Loucy (cell line): ENCODE measurements at regions not wholly inside any gene's neighbourhood (a gene's known extent, or its start where the extent isn't known, plus 50 kb on each side); places are given as distances from the start of the nearest gene placed in this dataset.

Experiments used
- H2AFZ ChIP-seq: fragments of 200-600 bp; sonication (generic); 2 replicates; pipeline ENCODE4 v1.6.0; 2016; ENCODE audit warnings: antibody characterized with exemption, mild to moderate bottlenecking, low read length, moderate library complexity
- H3F3A ChIP-seq: fragments of 200-600 bp; 2 replicates; pipeline ENCODE4 v1.6.0; 2016; ENCODE audit warnings: antibody characterized with exemption, low read depth, mild to moderate bottlenecking
- H3K27me3 ChIP-seq: fragments of 200-600 bp; sonication (generic); 2 replicates; pipeline ENCODE4 v1.6.1; 2014; ENCODE audit warnings: low read length, mild to moderate bottlenecking; ENCODE audit not compliant: insufficient read depth, poor library complexity, severe bottlenecking
- H3K36me3 ChIP-seq: fragments of 200-600 bp; sonication (generic); 2 replicates; pipeline ENCODE4 v1.6.1; 2016; ENCODE audit warnings: low read length; ENCODE audit not compliant: insufficient read depth
- H3K4me1 ChIP-seq: fragments of 200-600 bp; sonication (generic); 2 replicates; pipeline ENCODE4 v1.5.1; 2014; ENCODE audit warnings: low read length, mild to moderate bottlenecking; ENCODE audit not compliant: insufficient read depth, poor library complexity, severe bottlenecking
- H3K4me2 ChIP-seq: fragments of 200-600 bp; sonication (generic); 2 replicates; pipeline ENCODE4 v1.6.0; 2014; ENCODE audit warnings: antibody characterized with exemption, low read length, low read depth, mild to moderate bottlenecking; ENCODE audit not compliant: poor library complexity, severe bottlenecking
- H3K4me3 ChIP-seq: fragments of 200-600 bp; sonication (generic); 2 replicates; pipeline ENCODE4 v1.5.1; 2014; ENCODE audit warnings: low read length, mild to moderate bottlenecking, mixed read lengths; ENCODE audit not compliant: poor library complexity, severe bottlenecking
- H3K79me2 ChIP-seq: fragments of 200-600 bp; sonication (generic); 2 replicates; pipeline ENCODE4 v1.6.1; 2014; ENCODE audit warnings: low read length; ENCODE audit not compliant: insufficient read depth
- H3K9ac ChIP-seq: fragments of 200-600 bp; sonication (generic); 2 replicates; pipeline ENCODE4 v1.6.0; 2014; ENCODE audit warnings: mild to moderate bottlenecking, low read depth, low read length, moderate library complexity; ENCODE audit not compliant: poor library complexity, severe bottlenecking
- H3K9me2 ChIP-seq: fragments of 200-600 bp; sonication (generic); replicated peaks from 2 replicates; pipeline ENCODE4 v1.6.1; 2016; ENCODE audit warnings: low read depth, low read length, mixed read lengths
- H3K9me3 ChIP-seq: fragments of 200-600 bp; sonication (generic); 2 replicates; pipeline ENCODE4 v1.6.1; 2014; ENCODE audit warnings: mild to moderate bottlenecking, antibody characterized with exemption, low read length, low read depth; ENCODE audit not compliant: insufficient read depth
- H4K20me1 ChIP-seq: fragments of 200-600 bp; sonication (generic); 2 replicates; pipeline ENCODE4 v1.6.0; 2014; ENCODE audit warnings: antibody characterized with exemption, low read length, mild to moderate bottlenecking; ENCODE audit not compliant: insufficient read depth, poor library complexity, severe bottlenecking
- CTCF ChIP-seq: fragments of 200-600 bp; sonication (generic); conservative IDR thresholded peaks from 2 replicates; pipeline ENCODE4 v1.5.1; 2014; ENCODE audit warnings: mild to moderate bottlenecking, antibody characterized with exemption, low read length
- EZH2phosphoT487 ChIP-seq: fragments of 200-600 bp; IDR thresholded peaks from 2 replicates; pipeline ENCODE4 v1.6.1; 2018; ENCODE audit warnings: antibody characterized with exemption, mild to moderate bottlenecking, moderate library complexity, borderline replicate concordance

- Histone ChIP-seq H3K9me3 (no peaks in the 10 kb centered on the region), H2AFZ (no peak overlapping the region), H3K4me1 (no peaks in the 10 kb centered on the region), H3K36me3 (no peaks in the 10 kb centered on the region), H3K9ac (no peak overlapping the region), H4K20me1 (no peaks in the 10 kb centered on the region), H3K4me2 (no peak overlapping the region), H3K79me2 (no peaks in the 10 kb centered on the region), H3K9me2 (no peaks in the 10 kb centered on the region), H3F3A (no peaks in the 10 kb centered on the region), H3K27me3 (no peaks in the 10 kb centered on the region), H3K4me3 (no peak overlapping the region)
- no peak for TF ChIP-seq CTCF
- TF ChIP-seq EZH2phosphoT487 = no peak
Observed at GRCh38 chrX:99913611-99914010, 496.5 kb downstream of the PCDH19 start.

- Histone ChIP-seq H3K4me1 (no peaks in the 10 kb centered on the region), H3K9ac (no peak overlapping the region), H3K36me3 (no peaks in the 10 kb centered on the region), H3K27me3 (no peaks in the 10 kb centered on the region), H4K20me1 (no peaks in the 10 kb centered on the region), H3K9me2 (no peaks in the 10 kb centered on the region), H3K4me2 (no peak overlapping the region), H2AFZ (no peak overlapping the region), H3K4me3 (no peak overlapping the region), H3K9me3 (no peaks in the 10 kb centered on the region), H3F3A (no peaks in the 10 kb centered on the region), H3K79me2 (no peaks in the 10 kb centered on the region)
- TF ChIP-seq EZH2phosphoT487 (no peak), CTCF (no peak)
Observed at GRCh38 chrX:99909946-99910345, 500.1 kb downstream of the PCDH19 start.

- Histone ChIP-seq H4K20me1 (no peaks in the 10 kb centered on the region), H3K36me3 (no peaks in the 10 kb centered on the region), H3K4me1 (no peaks in the 10 kb centered on the region), H3F3A (no peaks in the 10 kb centered on the region), H3K9me2 (no peaks in the 10 kb centered on the region), H3K4me2 (no peak overlapping the region), H2AFZ (no peak overlapping the region), H3K9ac (no peak overlapping the region), H3K9me3 (no peaks in the 10 kb centered on the region), H3K79me2 (no peaks in the 10 kb centered on the region), H3K27me3 (no peaks in the 10 kb centered on the region), H3K4me3 (no peak overlapping the region)
- no peak for TF ChIP-seq EZH2phosphoT487
- TF ChIP-seq CTCF = no peak
Observed at GRCh38 chrX:99901091-99901490, 509.0 kb downstream of the PCDH19 start.
